GM12864 (cell line): ENCODE measurements at regions not wholly inside any gene's neighbourhood (a gene's known extent, or its start where the extent isn't known, plus 50 kb on each side); places are given as distances from the start of the nearest gene placed in this dataset.

ENCODE experiments used
- DNase-seq: peaks from one replicate; pipeline ENCODE4 v3.0.0-alpha.2; 2011; ENCODE audit warnings: low read depth
- H3K4me3 ChIP-seq: 2 replicates; pipeline ENCODE4 v1.5.1; 2011; ENCODE audit warnings: mild to moderate bottlenecking, low read depth, low read length, control low read depth
- TF ChIP-seq, protein P1 (sequence below): IDR thresholded peaks from 2 replicates; pipeline ENCODE4 v1.5.1; 2011; ENCODE audit warnings: low read depth, mild to moderate bottlenecking, moderate library complexity, low read length, control low read depth, inconsistent platforms; ENCODE audit errors: missing control alignments

DNA sequence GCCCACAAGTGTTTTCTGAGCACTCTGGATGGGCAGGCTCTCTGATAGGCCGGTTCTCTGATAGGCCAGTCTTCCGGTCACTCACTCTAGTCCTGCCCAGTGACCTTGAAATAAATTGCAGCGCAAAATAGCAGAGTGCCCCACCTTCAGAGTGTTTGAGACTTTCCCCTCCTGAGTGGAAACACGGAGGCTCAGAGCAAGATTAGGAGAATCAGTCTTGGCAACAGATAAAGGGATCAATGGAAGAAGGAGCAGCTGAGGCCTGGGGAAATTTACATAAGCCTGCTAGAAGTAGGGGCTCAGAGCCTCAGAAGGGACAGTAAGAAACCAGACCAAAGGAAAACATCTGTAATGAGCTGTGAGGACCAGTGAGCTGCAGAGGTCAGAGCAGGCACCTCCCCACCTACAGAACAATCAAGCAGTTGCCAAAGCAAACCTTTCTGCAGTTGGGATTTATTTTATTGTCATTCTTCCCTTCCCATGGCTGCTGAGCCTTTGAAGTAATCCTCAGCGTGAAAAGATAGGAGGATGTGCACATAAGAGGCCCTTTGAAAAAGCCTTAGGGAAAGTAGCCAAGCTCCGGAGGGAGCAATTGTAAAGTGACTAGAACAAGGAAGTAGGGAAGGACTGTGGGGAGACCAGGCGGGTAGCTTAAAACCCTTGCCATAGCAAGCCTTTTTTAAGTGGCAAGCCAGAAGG is 89.1 kb upstream of the TSPAN5 start:
- TF ChIP-seq, protein P1, sequence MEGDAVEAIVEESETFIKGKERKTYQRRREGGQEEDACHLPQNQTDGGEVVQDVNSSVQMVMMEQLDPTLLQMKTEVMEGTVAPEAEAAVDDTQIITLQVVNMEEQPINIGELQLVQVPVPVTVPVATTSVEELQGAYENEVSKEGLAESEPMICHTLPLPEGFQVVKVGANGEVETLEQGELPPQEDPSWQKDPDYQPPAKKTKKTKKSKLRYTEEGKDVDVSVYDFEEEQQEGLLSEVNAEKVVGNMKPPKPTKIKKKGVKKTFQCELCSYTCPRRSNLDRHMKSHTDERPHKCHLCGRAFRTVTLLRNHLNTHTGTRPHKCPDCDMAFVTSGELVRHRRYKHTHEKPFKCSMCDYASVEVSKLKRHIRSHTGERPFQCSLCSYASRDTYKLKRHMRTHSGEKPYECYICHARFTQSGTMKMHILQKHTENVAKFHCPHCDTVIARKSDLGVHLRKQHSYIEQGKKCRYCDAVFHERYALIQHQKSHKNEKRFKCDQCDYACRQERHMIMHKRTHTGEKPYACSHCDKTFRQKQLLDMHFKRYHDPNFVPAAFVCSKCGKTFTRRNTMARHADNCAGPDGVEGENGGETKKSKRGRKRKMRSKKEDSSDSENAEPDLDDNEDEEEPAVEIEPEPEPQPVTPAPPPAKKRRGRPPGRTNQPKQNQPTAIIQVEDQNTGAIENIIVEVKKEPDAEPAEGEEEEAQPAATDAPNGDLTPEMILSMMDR, result no peak
- no peak for DNase-seq
- H3K4me3 ChIP-seq, result no peak overlapping the region

GRCh38 chr4:98746936-98747335 is 88.5 kb upstream of the TSPAN5 start:
- H3K4me3 ChIP-seq, result no peak overlapping the region
- TF ChIP-seq, protein P1, result no peak
- DNase-seq, result no peak

- H3K4me3 ChIP-seq, result no peak overlapping the region
- TF ChIP-seq, protein P1, result no peak
- DNase-seq, result no peak
Observed at GRCh38 chr4:98746530-98746929, 88.1 kb upstream of the TSPAN5 start.

- no peak overlapping the region for H3K4me3 ChIP-seq
- no peak for DNase-seq
- TF ChIP-seq, protein P1, result peak; percentile 26
Observed at GRCh38 chr4:98745366-98745765, 87.0 kb upstream of the TSPAN5 start.

- no peak overlapping the region for H3K4me3 ChIP-seq
- DNase-seq, result no peak
- TF ChIP-seq, protein P1, result no peak
Observed at GRCh38 chr4:98744372-98745150, 86.2 kb upstream of the TSPAN5 start.

- no peak overlapping the region for H3K4me3 ChIP-seq
- no peak for DNase-seq
- TF ChIP-seq, protein P1, result no peak
Observed at GRCh38 chr4:98741952-98742351, 83.5 kb upstream of the TSPAN5 start.
